ENCODE measurements at regions not wholly inside any gene's neighbourhood (a gene's known extent, or its start where the extent isn't known, plus 50 kb on each side); places are given as distances from the start of the nearest gene placed in this dataset.

DNA sequence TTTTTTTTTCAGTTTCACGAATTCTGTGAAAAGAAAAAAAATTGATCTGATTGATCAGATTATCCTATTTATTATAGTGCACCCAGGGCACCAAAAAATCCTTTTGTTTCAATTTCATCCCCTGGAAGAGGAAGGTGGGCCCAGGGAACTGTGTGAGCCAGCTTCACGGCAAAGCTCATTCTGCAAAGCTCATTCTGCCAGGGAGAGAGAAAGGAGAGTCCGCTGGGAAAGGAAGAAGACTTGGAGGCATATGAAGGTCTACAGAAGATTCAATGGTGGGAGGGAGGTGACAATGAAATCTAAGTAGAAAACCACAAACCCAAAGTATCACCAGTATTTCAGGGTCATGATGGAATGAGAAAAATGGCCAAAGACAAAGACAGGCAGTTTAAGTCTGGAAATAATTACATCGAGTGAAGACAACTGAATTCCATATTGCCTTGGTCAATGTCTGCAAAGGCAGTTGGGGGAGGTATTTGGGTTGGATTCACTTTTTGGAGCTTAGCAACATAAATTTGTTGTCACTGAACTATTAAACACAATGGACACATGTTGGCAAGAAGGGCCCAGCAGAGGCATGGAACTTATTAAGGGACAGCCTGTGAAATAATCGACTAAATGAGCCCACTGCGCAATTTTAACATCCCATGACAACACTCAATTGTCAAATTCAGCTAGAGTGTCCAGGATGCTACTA lies 587.8 kb upstream of the MKI67 start:
- no peak for TF ChIP-seq CTCF (conservative IDR thresholded peaks at IDR 0.05; ENCODE audit: low read depth, low read length)
- no peak for TF ChIP-seq EZH2 (IDR thresholded peaks at IDR 0.05; ENCODE audit: low read length, unreplicated experiment)
- no peak for TF ChIP-seq EZH2phosphoT487 (IDR thresholded peaks at IDR 0.05; ENCODE audit: borderline replicate concordance, low read length)

Data from PC-3 (cell line).